ENCODE measurements at regions not wholly inside any gene's neighbourhood (a gene's known extent, or its start where the extent isn't known, plus 50 kb on each side); places are given as distances from the start of the nearest gene placed in this dataset.
"Not testable (repeated sequence)": the region's sequence is repeated elsewhere in the genome, so short reads cannot be mapped to it uniquely, and the experiment has no call there.

- DNase-seq = no peak
- H3K36me3 Mint-ChIP-seq (ENCODE audit: low read depth) = no peaks in the 10 kb centered on the region
- CTCF ChIA-PET = no interaction called here
- H3K27me3 Mint-ChIP-seq (ENCODE audit: low read depth) = no peaks in the 10 kb centered on the region
- no peak overlapping the region for H3K27ac Mint-ChIP-seq
- no peaks in the 10 kb centered on the region for H3K4me1 Mint-ChIP-seq (ENCODE audit: low read depth)
- H3K9me3 Mint-ChIP-seq = peaks cover 7% of the 10 kb centered on the region
- H3K4me3 Mint-ChIP-seq = no peak overlapping the region
- intact Hi-C loops (cut with micrococcal nuclease) = no loop called here
Measured at GRCh38 chr6:91941838-91942237, 1355.0 kb upstream of the MAP3K7 start.

GRCh38 chr6:91940801-91941200, 1353.9 kb upstream of the MAP3K7 start:
- Mint-ChIP-seq H3K4me1 (ENCODE audit: low read depth) (no peaks in the 10 kb centered on the region), H3K4me3 (no peak overlapping the region), H3K27me3 (ENCODE audit: low read depth) (no peaks in the 10 kb centered on the region), H3K36me3 (ENCODE audit: low read depth) (no peaks in the 10 kb centered on the region), H3K27ac (no peak overlapping the region), H3K9me3 (peaks cover 4% of the 10 kb centered on the region)
- intact Hi-C loops (cut with micrococcal nuclease) = no loop called here
- CTCF ChIA-PET = no interaction called here
- DNase-seq = no peak

GRCh38 chr6:91926827-91927226, 1340.0 kb upstream of the MAP3K7 start:
- H3K27ac Mint-ChIP-seq = no peak overlapping the region

GRCh38 chr6:91926361-91926760, 1339.5 kb upstream of the MAP3K7 start:
- H3K27me3 Mint-ChIP-seq (ENCODE audit: low read depth) = no peaks in the 10 kb centered on the region
- H3K9me3 Mint-ChIP-seq = peaks cover 8% of the 10 kb centered on the region
- no peaks in the 10 kb centered on the region for H3K4me1 Mint-ChIP-seq (ENCODE audit: low read depth)
- no peak overlapping the region for H3K4me3 Mint-ChIP-seq
- no peak overlapping the region for H3K27ac Mint-ChIP-seq
- no peak for DNase-seq
- H3K36me3 Mint-ChIP-seq (ENCODE audit: low read depth) = no peaks in the 10 kb centered on the region
- CTCF ChIA-PET = no interaction called here
- intact Hi-C loops (cut with micrococcal nuclease) = no loop called here

More at GRCh38 chr6:91926827-91927226, 1340.0 kb upstream of the MAP3K7 start:
- Mint-ChIP-seq H3K27me3 (ENCODE audit: low read depth) (no peaks in the 10 kb centered on the region), H3K9me3 (peaks cover 8% of the 10 kb centered on the region), H3K4me1 (ENCODE audit: low read depth) (no peaks in the 10 kb centered on the region), H3K4me3 (no peak overlapping the region), H3K36me3 (ENCODE audit: low read depth) (no peaks in the 10 kb centered on the region)
- CTCF ChIA-PET = no interaction called here
- DNase-seq = no peak
- intact Hi-C loops (cut with micrococcal nuclease) = no loop called here

GRCh38 chr6:91911945-91912344, 1325.1 kb upstream of the MAP3K7 start:
- peaks cover 4% of the 10 kb centered on the region for H3K9me3 Mint-ChIP-seq
- no peaks in the 10 kb centered on the region for H3K27me3 Mint-ChIP-seq (ENCODE audit: low read depth)
- DNase-seq = no peak
- no peak overlapping the region for H3K27ac Mint-ChIP-seq
- no peak overlapping the region for H3K4me3 Mint-ChIP-seq
- no peaks in the 10 kb centered on the region for H3K36me3 Mint-ChIP-seq (ENCODE audit: low read depth)
- CTCF ChIA-PET = no interaction called here
- intact Hi-C loops (cut with micrococcal nuclease) = no loop called here
- H3K4me1 Mint-ChIP-seq (ENCODE audit: low read depth) = no peaks in the 10 kb centered on the region

- intact Hi-C loops (cut with micrococcal nuclease) = no loop called here
- no peak overlapping the region for H3K4me3 Mint-ChIP-seq
- no peaks in the 10 kb centered on the region for H3K4me1 Mint-ChIP-seq (ENCODE audit: low read depth)
- DNase-seq = no peak
- no peaks in the 10 kb centered on the region for H3K36me3 Mint-ChIP-seq (ENCODE audit: low read depth)
- CTCF ChIA-PET = no interaction called here
- H3K27ac Mint-ChIP-seq = no peak overlapping the region
- peaks cover 13% of the 10 kb centered on the region for H3K9me3 Mint-ChIP-seq
- no peaks in the 10 kb centered on the region for H3K27me3 Mint-ChIP-seq (ENCODE audit: low read depth)
Measured at GRCh38 chr6:91904586-91905164, 1317.8 kb upstream of the MAP3K7 start.

- no peaks in the 10 kb centered on the region for H3K27me3 Mint-ChIP-seq (ENCODE audit: low read depth)
- no peak for DNase-seq
- H3K36me3 Mint-ChIP-seq (ENCODE audit: low read depth) = no peaks in the 10 kb centered on the region
- intact Hi-C loops (cut with micrococcal nuclease) = no loop called here
- peaks cover 12% of the 10 kb centered on the region for H3K9me3 Mint-ChIP-seq
- H3K4me1 Mint-ChIP-seq (ENCODE audit: low read depth) = no peaks in the 10 kb centered on the region
- H3K4me3 Mint-ChIP-seq = no peak overlapping the region
- CTCF ChIA-PET = no interaction called here
- H3K27ac Mint-ChIP-seq = no peak overlapping the region
Measured at GRCh38 chr6:91895599-91896285, 1308.9 kb upstream of the MAP3K7 start.

- Mint-ChIP-seq H3K4me3 (no peak overlapping the region), H3K27ac (no peak overlapping the region), H3K9me3 (peaks cover 34% of the 10 kb centered on the region), H3K4me1 (ENCODE audit: low read depth) (no peaks in the 10 kb centered on the region), H3K36me3 (ENCODE audit: low read depth) (no peaks in the 10 kb centered on the region), H3K27me3 (ENCODE audit: low read depth) (no peaks in the 10 kb centered on the region)
- DNase-seq = no peak
- intact Hi-C loops (cut with micrococcal nuclease) = no loop called here
- CTCF ChIA-PET = no interaction called here
Measured at GRCh38 chr6:91886183-91886795, 1299.4 kb upstream of the MAP3K7 start.

GRCh38 chr6:91881791-91882190, 1294.9 kb upstream of the MAP3K7 start:
- H3K27me3 Mint-ChIP-seq (ENCODE audit: low read depth); intact Hi-C loops (cut with micrococcal nuclease); H3K27ac Mint-ChIP-seq; H3K4me3 Mint-ChIP-seq; H3K36me3 Mint-ChIP-seq (ENCODE audit: low read depth); DNase-seq; H3K4me1 Mint-ChIP-seq (ENCODE audit: low read depth): not testable (repeated sequence)
- peaks cover 24% of the 10 kb centered on the region for H3K9me3 Mint-ChIP-seq
- CTCF ChIA-PET = interaction anchor here (0.6 kb wide), 1 partner anchor 830 kb away, joined by 3 read pairs; no protein-coding TSS in a partner anchor

- Mint-ChIP-seq H3K36me3 (ENCODE audit: low read depth) (no peaks in the 10 kb centered on the region), H3K27ac (no peak overlapping the region), H3K4me1 (ENCODE audit: low read depth) (no peaks in the 10 kb centered on the region), H3K27me3 (ENCODE audit: low read depth) (no peaks in the 10 kb centered on the region), H3K4me3 (no peak overlapping the region), H3K9me3 (peaks cover 8% of the 10 kb centered on the region)
- intact Hi-C loops (cut with micrococcal nuclease) = no loop called here
- CTCF ChIA-PET = no interaction called here
- DNase-seq = no peak
Measured at GRCh38 chr6:91879386-91879995, 1292.6 kb upstream of the MAP3K7 start.

- CTCF ChIA-PET = no interaction called here
- H3K9me3 Mint-ChIP-seq = peaks cover 5% of the 10 kb centered on the region
Measured at GRCh38 chr6:91877994-91878393, 1291.1 kb upstream of the MAP3K7 start.

GRCh38 chr6:91874971-91875370, 1288.1 kb upstream of the MAP3K7 start:
- Mint-ChIP-seq H3K27me3 (ENCODE audit: low read depth) (no peaks in the 10 kb centered on the region), H3K9me3 (peaks cover 5% of the 10 kb centered on the region), H3K4me3 (no peak overlapping the region), H3K4me1 (ENCODE audit: low read depth) (no peaks in the 10 kb centered on the region), H3K36me3 (ENCODE audit: low read depth) (no peaks in the 10 kb centered on the region), H3K27ac (no peak overlapping the region)
- intact Hi-C loops (cut with micrococcal nuclease) = no loop called here
- no peak for DNase-seq
- CTCF ChIA-PET = no interaction called here

More at GRCh38 chr6:91877994-91878393, 1291.1 kb upstream of the MAP3K7 start:
- Mint-ChIP-seq H3K4me1 (ENCODE audit: low read depth) (no peaks in the 10 kb centered on the region), H3K4me3 (no peak overlapping the region), H3K27me3 (ENCODE audit: low read depth) (no peaks in the 10 kb centered on the region), H3K27ac (no peak overlapping the region), H3K36me3 (ENCODE audit: low read depth) (no peaks in the 10 kb centered on the region)
- intact Hi-C loops (cut with micrococcal nuclease) = no loop called here
- no peak for DNase-seq
